Testis (tissue), 2 donors: ENCODE measurements at regions not wholly inside any gene's neighbourhood (a gene's known extent, or its start where the extent isn't known, plus 50 kb on each side); places are given as distances from the start of the nearest gene placed in this dataset.

Experiments used
- DNase-seq: peaks from one replicate; pipeline ENCODE4 v3.0.0-alpha.2; 2019
- H3K27ac ChIP-seq, 2 donors: fragments of 200-600 bp; sonication (generic); one replicate each; pipeline ENCODE4 v1.5.1; 2019
- H3K27me3 ChIP-seq: fragments of 200-600 bp; sonication (generic); one replicate; pipeline ENCODE4 v1.5.1; 2019
- H3K36me3 ChIP-seq: fragments of 200-600 bp; sonication (generic); one replicate; pipeline ENCODE4 v1.5.1; 2017; ENCODE audit warnings: low read depth; ENCODE audit errors: missing control alignments
- H3K4me1 ChIP-seq: fragments of 200-600 bp; sonication (generic); one replicate; pipeline ENCODE4 v1.5.1; 2019
- H3K4me3 ChIP-seq, 2 donors: fragments of 200-600 bp; sonication (generic); one replicate each; pipeline ENCODE4 v1.5.1; 2017 to 2019
- H3K9me3 ChIP-seq: fragments of 200-600 bp; sonication (generic); one replicate; pipeline ENCODE4 v1.5.1; 2017
- CTCF ChIP-seq, 3 experiments: fragments of 450-650 bp in 2 of 3; fragments of 200-600 bp in 1 of 3; sonication (generic) in 1 of 3; IDR thresholded peaks; one replicate each; pipeline ENCODE4 v1.5.1; 2016 to 2019; ENCODE audit warnings: antibody characterized with exemption in 3 of 3, mild to moderate bottlenecking in 2 of 3, moderate library complexity in 1 of 3
- POLR2A ChIP-seq: fragments of 450-650 bp; IDR thresholded peaks from one replicate; pipeline ENCODE4 v1.6.1; 2017; ENCODE audit warnings: antibody characterized with exemption, mild to moderate bottlenecking, moderate library complexity
- WGBS, 2 donors: methylation state at CpG; one replicate each; pipeline ENCODE4 v1.1.5; 2018; 5-methylcytosine and 5-hydroxymethylcytosine counted together
- intact Hi-C: fragments of 100-400 bp; cut with DNase I; formaldehyde crosslinking; loops from one replicate; pipeline ENCODE4 v1.15.1; 2023; ENCODE audit warnings: low total_unique reads

GRCh38 chr2:107009275-107009674 lies 123.3 kb upstream of the ST6GAL2 start:
- 87 to 91% methylated on average over 3 of the region's 3 CpGs for WGBS, 2 donors
- H3K4me3 ChIP-seq: no peak overlapping the region
- DNase-seq: no peak
- no peaks in the 10 kb centered on the region for H3K36me3 ChIP-seq
- H3K9me3 ChIP-seq: no peaks in the 10 kb centered on the region
- TF ChIP-seq POLR2A (no peak), CTCF (IDR thresholded peaks at IDR 0.05) (no peak)
- intact Hi-C loops: no loop called here
- H3K27ac ChIP-seq: no peak overlapping the region
- H3K27me3 ChIP-seq: no peaks in the 10 kb centered on the region
- no peaks in the 10 kb centered on the region for H3K4me1 ChIP-seq

- Histone ChIP-seq H3K27me3 (no peaks in the 10 kb centered on the region), H3K4me3 (no peak overlapping the region), H3K4me1 (no peaks in the 10 kb centered on the region), H3K36me3 (no peaks in the 10 kb centered on the region), H3K27ac (no peak overlapping the region), H3K9me3 (no peaks in the 10 kb centered on the region)
- 84 to 88% methylated on average over 5 of the region's 5 CpGs for WGBS, 2 donors
- TF ChIP-seq CTCF (IDR thresholded peaks at IDR 0.05): no peak
- TF ChIP-seq POLR2A: no peak
- no peak for DNase-seq
- intact Hi-C loops: no loop called here
Observed at GRCh38 chr2:107012714-107013306, 126.8 kb upstream of the ST6GAL2 start.

GRCh38 chr2:107013884-107014283 lies 127.9 kb upstream of the ST6GAL2 start:
- TF ChIP-seq CTCF (IDR thresholded peaks at IDR 0.05) (no peak), POLR2A (no peak)
- Histone ChIP-seq H3K27ac (no peak overlapping the region), H3K9me3 (no peaks in the 10 kb centered on the region), H3K36me3 (no peaks in the 10 kb centered on the region), H3K4me3 (no peak overlapping the region), H3K27me3 (no peaks in the 10 kb centered on the region), H3K4me1 (no peaks in the 10 kb centered on the region)
- WGBS, 2 donors: 91 to 98% methylated on average over 2 of the region's 2 CpGs
- intact Hi-C loops: no loop called here
- no peak for DNase-seq

GRCh38 chr2:107018366-107018765 lies 132.4 kb upstream of the ST6GAL2 start:
- Histone ChIP-seq H3K36me3 (no peaks in the 10 kb centered on the region), H3K9me3 (no peaks in the 10 kb centered on the region), H3K27ac (no peak overlapping the region), H3K4me1 (no peaks in the 10 kb centered on the region), H3K27me3 (no peaks in the 10 kb centered on the region), H3K4me3 (no peak overlapping the region)
- TF ChIP-seq POLR2A (no peak), CTCF (IDR thresholded peaks at IDR 0.05) (no peak)
- intact Hi-C loops: no loop called here
- no peak for DNase-seq
- 69 to 78% methylated on average over 4 of the region's 4 CpGs for WGBS, 2 donors

- intact Hi-C loops: no loop called here
- no peak overlapping the region for H3K4me3 ChIP-seq
Observed at GRCh38 chr2:107020392-107020791, 134.4 kb upstream of the ST6GAL2 start.

More at GRCh38 chr2:107020392-107020791, 134.4 kb upstream of the ST6GAL2 start:
- Histone ChIP-seq H3K27ac (no peak overlapping the region), H3K9me3 (no peaks in the 10 kb centered on the region), H3K36me3 (no peaks in the 10 kb centered on the region), H3K27me3 (no peaks in the 10 kb centered on the region), H3K4me1 (no peaks in the 10 kb centered on the region)
- no peak for TF ChIP-seq POLR2A
- TF ChIP-seq CTCF (IDR thresholded peaks at IDR 0.05): no peak
- 76 to 82% methylated on average over 6 of the region's 6 CpGs for WGBS, 2 donors
- no peak for DNase-seq
